Smooth muscle cell (in vitro differentiated cells): ENCODE measurements at regions not wholly inside any gene's neighbourhood (a gene's known extent, or its start where the extent isn't known, plus 50 kb on each side); places are given as distances from the start of the nearest gene placed in this dataset.

ENCODE experiments used
- DNase-seq: peaks from one replicate; lab custom pipeline; 2025; ENCODE audit not compliant: unreplicated experiment; lab: John Stamatoyannopoulos, UW
- H2AFZ ChIP-seq: fragments of 200-600 bp; sonication (generic); 2 replicates; pipeline ENCODE4 v1.6.0; 2016; ENCODE audit warnings: antibody characterized with exemption, low read depth, mild to moderate bottlenecking
- H3F3A ChIP-seq: fragments of 200-600 bp; sonication (generic); 2 replicates; pipeline ENCODE4 v1.6.0; 2017; ENCODE audit warnings: antibody characterized with exemption, low read depth
- H3K27ac ChIP-seq: fragments of 200-600 bp; sonication (generic); 2 replicates; pipeline ENCODE4 v1.5.1; 2016; ENCODE audit warnings: low read depth, mild to moderate bottlenecking
- H3K27me3 ChIP-seq: fragments of 200-600 bp; sonication (generic); 2 replicates; pipeline ENCODE4 v1.6.1; 2016; ENCODE audit warnings: low read depth, mild to moderate bottlenecking
- H3K36me3 ChIP-seq: fragments of 200-600 bp; sonication (generic); 2 replicates; pipeline ENCODE4 v1.5.1; 2016; ENCODE audit warnings: low read depth
- H3K4me1 ChIP-seq: fragments of 200-600 bp; sonication (generic); 2 replicates; pipeline ENCODE4 v1.5.1; 2016; ENCODE audit warnings: low read depth
- H3K4me2 ChIP-seq: fragments of 200-600 bp; sonication (generic); 2 replicates; pipeline ENCODE4 v1.6.0; 2016; ENCODE audit warnings: mild to moderate bottlenecking
- H3K4me3 ChIP-seq: fragments of 200-600 bp; sonication (generic); 2 replicates; pipeline ENCODE4 v1.5.1; 2016; ENCODE audit warnings: mild to moderate bottlenecking
- H3K79me2 ChIP-seq: fragments of 200-600 bp; sonication (generic); 2 replicates; pipeline ENCODE4 v1.6.0; 2016; ENCODE audit warnings: low read depth, mild to moderate bottlenecking
- H3K9ac ChIP-seq: fragments of 200-600 bp; sonication (generic); 2 replicates; pipeline ENCODE4 v1.6.0; 2016; ENCODE audit warnings: low read depth
- H3K9me3 ChIP-seq: fragments of 200-600 bp; sonication (generic); replicated peaks from 2 replicates; pipeline ENCODE4 v1.5.1; 2016; ENCODE audit warnings: low read depth
- H4K20me1 ChIP-seq: fragments of 200-600 bp; sonication (generic); 2 replicates; pipeline ENCODE4 v1.6.0; 2016; ENCODE audit warnings: low read depth
- WGBS: methylation state at CpG from one replicate; pipeline ENCODE4 v1.1.7; 2016; ENCODE audit warnings: low lambda C conversion rate; 5-methylcytosine and 5-hydroxymethylcytosine counted together
- TF ChIP-seq, protein P1 (sequence below): fragments of 200-600 bp; sonication (generic); IDR thresholded peaks from 2 replicates; pipeline ENCODE4 v1.5.1; 2017; ENCODE audit warnings: borderline replicate concordance, mild to moderate bottlenecking, antibody characterized with exemption; ENCODE audit not compliant: insufficient read depth, poor library complexity, severe bottlenecking

DNA sequence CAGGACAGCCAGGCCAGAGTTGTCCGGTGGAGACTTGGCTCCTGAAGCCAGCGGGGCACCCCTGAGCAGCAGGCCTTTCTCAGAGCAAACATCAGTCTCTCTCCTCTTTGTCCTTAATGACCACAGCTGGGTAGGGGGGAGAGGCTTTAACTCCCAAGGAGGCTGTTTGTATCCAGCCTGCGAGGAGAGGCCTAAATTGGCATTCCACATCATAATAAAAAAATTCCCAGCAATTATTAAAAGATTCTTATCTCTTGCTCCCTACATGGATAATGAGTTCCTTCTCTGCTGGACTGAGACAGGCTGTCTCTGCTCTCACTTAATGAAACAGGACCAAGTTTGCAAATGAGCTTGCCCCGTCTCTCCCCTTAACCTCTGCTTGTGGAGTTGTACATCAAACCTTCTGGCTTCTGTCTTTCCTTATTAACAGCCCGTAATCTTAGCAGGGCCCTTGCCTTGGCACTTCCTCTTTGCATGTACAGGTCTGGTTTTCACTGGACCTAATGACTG lies 838.2 kb downstream of the MAFB start:
- Histone ChIP-seq H3K9me3 (no peaks in the 10 kb centered on the region), H3K4me2 (peak overlapping the region; percentile 17), H3K27me3 (no peaks in the 10 kb centered on the region), H3K4me3 (no peak overlapping the region), H3K36me3 (no peaks in the 10 kb centered on the region), H3K27ac (peak overlapping the region; percentile 97), H3K79me2 (no peaks in the 10 kb centered on the region), H2AFZ (peak overlapping the region; percentile 12), H4K20me1 (no peaks in the 10 kb centered on the region), H3K9ac (peak overlapping the region; percentile 43), H3K4me1 (peaks cover 64% of the 10 kb centered on the region), H3F3A (no peaks in the 10 kb centered on the region)
- WGBS: 34% methylated on average over 5 of the region's 5 CpGs
- TF ChIP-seq, protein P1, sequence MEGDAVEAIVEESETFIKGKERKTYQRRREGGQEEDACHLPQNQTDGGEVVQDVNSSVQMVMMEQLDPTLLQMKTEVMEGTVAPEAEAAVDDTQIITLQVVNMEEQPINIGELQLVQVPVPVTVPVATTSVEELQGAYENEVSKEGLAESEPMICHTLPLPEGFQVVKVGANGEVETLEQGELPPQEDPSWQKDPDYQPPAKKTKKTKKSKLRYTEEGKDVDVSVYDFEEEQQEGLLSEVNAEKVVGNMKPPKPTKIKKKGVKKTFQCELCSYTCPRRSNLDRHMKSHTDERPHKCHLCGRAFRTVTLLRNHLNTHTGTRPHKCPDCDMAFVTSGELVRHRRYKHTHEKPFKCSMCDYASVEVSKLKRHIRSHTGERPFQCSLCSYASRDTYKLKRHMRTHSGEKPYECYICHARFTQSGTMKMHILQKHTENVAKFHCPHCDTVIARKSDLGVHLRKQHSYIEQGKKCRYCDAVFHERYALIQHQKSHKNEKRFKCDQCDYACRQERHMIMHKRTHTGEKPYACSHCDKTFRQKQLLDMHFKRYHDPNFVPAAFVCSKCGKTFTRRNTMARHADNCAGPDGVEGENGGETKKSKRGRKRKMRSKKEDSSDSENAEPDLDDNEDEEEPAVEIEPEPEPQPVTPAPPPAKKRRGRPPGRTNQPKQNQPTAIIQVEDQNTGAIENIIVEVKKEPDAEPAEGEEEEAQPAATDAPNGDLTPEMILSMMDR: no peak
- DNase-seq: no peak

DNA sequence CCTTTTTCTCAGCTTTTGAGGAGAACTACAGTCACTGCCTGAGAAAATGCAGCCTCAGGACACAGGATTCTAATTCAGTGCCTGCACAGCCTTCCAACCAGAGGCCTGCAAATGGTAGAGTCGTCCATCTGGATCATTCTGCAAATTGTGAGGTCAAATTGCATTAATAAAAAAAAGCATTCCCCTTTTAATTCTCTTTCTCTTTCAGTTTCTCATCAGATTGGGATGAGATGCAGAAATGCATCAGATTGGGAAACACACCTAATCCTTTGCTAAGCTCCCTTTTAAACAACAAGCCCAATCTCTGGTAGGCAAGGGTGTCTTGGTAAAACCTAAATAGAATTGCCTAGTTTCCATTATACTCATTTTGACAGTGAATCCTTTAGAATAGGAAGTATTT lies 838.8 kb downstream of the MAFB start:
- WGBS: 83% methylated on average over 1 of the region's 1 CpG
- no peaks in the 10 kb centered on the region for H3K79me2 ChIP-seq
- no peak overlapping the region for H3K9ac ChIP-seq
- H3K4me1 ChIP-seq: peaks cover 62% of the 10 kb centered on the region
- TF ChIP-seq, protein P1: no peak
- no peak for DNase-seq
- peak overlapping the region; percentile 2 for H3K4me2 ChIP-seq
- no peak overlapping the region for H3K4me3 ChIP-seq
- H3F3A ChIP-seq: no peaks in the 10 kb centered on the region
- H3K9me3 ChIP-seq: no peaks in the 10 kb centered on the region
- H3K27me3 ChIP-seq: no peaks in the 10 kb centered on the region
- no peaks in the 10 kb centered on the region for H3K36me3 ChIP-seq
- H4K20me1 ChIP-seq: no peaks in the 10 kb centered on the region
- H2AFZ ChIP-seq: peak overlapping the region; percentile 12
- peak overlapping the region; percentile 97 for H3K27ac ChIP-seq

DNA sequence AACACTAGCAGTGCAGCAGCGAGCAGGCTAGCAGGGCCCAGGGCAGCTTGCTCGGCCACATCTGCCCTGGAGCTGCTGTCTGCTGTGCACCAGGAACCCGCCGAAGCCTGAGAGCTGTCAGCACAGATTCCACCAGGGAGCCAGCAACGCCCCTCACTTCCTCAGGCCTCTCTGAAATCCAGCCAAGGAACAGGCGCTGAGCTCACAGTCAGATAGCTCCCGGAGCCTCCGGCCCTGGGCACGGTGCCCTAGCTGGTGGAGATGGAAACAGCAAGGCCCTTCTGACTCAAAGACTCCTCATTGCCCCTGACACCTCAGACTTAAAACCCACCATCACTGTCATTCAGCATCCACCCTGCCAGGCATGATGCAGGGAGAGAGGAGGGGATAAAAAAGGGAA lies 839.4 kb downstream of the MAFB start:
- Histone ChIP-seq H3K4me3 (no peak overlapping the region), H3K4me2 (peak overlapping the region; percentile 38), H3K9ac (no peak overlapping the region), H3K79me2 (no peaks in the 10 kb centered on the region), H3K4me1 (peaks cover 57% of the 10 kb centered on the region), H2AFZ (no peak overlapping the region), H4K20me1 (no peaks in the 10 kb centered on the region), H3K27me3 (no peaks in the 10 kb centered on the region), H3K9me3 (no peaks in the 10 kb centered on the region), H3K27ac (peak overlapping the region; percentile 97), H3F3A (no peaks in the 10 kb centered on the region), H3K36me3 (no peaks in the 10 kb centered on the region)
- WGBS: 15% methylated on average over 9 of the region's 9 CpGs
- DNase-seq: peak; percentile 45
- TF ChIP-seq, protein P1: no peak

DNA sequence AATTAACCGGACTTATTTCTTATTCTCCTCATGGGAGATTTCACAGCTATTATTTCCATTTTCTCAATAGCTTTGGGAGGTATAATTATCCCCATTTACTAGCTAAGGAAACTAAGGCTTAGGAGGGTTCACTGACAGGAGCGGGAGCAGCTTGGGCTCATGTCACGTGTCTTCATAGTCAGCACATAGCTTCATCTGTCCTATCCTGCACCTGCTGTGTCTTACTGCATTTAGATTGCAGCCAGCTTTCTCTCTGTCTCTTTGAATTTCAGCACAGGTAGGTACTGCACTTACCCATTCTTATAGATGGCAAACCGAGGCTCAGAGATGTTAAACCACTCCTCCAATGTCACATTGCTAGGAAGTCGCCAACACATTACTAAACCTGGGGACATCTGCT lies 839.9 kb downstream of the MAFB start:
- no peaks in the 10 kb centered on the region for H3F3A ChIP-seq
- H3K36me3 ChIP-seq: no peaks in the 10 kb centered on the region
- no peak for DNase-seq
- H3K4me3 ChIP-seq: no peak overlapping the region
- WGBS: 97% methylated on average over 5 of the region's 5 CpGs
- no peaks in the 10 kb centered on the region for H3K27me3 ChIP-seq
- H3K9ac ChIP-seq: no peak overlapping the region
- H3K79me2 ChIP-seq: no peaks in the 10 kb centered on the region
- peak overlapping the region; percentile 97 for H3K27ac ChIP-seq
- H2AFZ ChIP-seq: no peak overlapping the region
- no peaks in the 10 kb centered on the region for H3K9me3 ChIP-seq
- TF ChIP-seq, protein P1: no peak
- peaks cover 52% of the 10 kb centered on the region for H3K4me1 ChIP-seq
- H3K4me2 ChIP-seq: peak overlapping the region; percentile 38
- no peaks in the 10 kb centered on the region for H4K20me1 ChIP-seq
